ENCODE measurements at regions not wholly inside any gene's neighbourhood (a gene's known extent, or its start where the extent isn't known, plus 50 kb on each side); places are given as distances from the start of the nearest gene placed in this dataset.
"Not testable (repeated sequence)": the region's sequence is repeated elsewhere in the genome, so short reads cannot be mapped to it uniquely, and the experiment has no call there.

GRCh38 chrY:8151561-8151960, 1185.7 kb upstream of the TSPY4 start:
- peak; percentile 79 for DNase-seq (ENCODE audit: low spot score)

DNA sequence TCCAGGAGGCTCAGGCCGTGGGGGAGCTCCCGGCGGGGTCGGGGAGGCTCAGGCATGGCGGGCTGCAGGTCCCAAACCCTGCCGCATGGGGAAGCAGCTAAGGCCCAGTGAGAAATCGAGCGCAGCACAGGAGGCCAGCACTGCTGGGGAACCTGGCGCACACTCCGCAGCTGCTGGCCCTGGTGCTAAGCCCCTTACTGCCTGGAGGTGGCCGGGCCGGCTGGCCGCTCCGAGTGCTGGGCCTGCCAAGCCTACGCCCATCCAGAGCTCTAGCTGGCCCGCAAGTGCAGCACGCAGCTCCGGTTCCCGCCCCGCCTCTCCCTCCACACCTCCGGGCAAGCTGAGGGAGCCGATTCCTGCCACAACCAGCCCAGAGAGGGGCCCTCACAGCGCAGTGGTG, 1208.7 kb upstream of the TSPY4 start:
- no peak for DNase-seq (ENCODE audit: low spot score)

DNA sequence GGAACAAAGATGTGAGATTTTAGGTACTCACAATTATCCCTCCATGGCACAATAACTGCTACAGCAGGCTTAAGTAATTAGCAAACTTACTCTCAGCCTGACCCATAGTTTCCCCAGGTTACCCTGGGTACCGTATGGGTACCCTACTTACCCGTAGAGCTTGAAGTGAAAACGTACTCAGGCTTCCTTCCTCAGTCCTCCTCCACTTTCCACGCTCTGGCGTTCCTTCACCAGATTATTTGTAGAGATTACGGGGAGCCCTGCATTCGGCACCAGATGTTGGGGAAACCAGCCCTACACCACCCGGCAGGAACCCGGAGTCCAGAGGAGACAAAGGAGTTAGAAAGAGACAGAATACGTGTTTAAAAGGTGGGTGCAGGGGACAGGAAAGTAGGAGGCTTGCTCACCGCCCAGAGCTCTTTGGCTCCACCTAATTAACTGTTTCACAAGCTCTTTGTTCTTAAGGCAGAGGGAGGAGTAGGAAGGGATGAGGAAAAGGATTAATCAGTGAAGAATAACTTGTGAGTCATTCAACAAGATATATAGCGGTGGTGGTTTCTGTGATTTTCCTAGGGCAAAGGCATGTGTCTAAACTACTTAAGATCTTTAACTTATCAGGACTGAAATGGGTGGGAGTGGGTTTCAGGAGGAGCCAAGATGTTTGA, 1211.2 kb upstream of the TSPY4 start:
- no peak for DNase-seq (ENCODE audit: low spot score)

DNA sequence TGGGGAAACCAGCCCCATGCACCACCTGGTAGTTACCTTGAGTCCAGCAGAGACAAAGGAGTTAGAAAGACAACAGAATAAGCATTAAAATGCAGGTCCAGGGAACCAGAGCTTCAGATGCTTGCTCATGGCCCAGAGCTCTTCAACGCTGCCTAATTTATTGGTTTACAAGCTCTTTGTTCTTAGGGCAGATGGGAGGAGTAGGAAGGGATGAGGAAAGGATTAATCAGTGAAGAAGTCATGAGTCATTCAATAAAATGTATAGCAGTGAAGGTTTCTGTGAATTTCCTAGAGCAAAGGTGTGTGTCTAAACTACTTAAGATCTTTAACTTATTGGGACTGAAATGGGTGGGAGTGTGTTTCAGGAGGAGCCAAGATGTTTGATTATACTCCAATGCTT, 1210.3 kb upstream of the AMELY start:
- DNase-seq (ENCODE audit: low spot score), result no peak

GRCh38 chrY:8094429-8094828, 1182.9 kb upstream of the AMELY start:
- DNase-seq (ENCODE audit: low spot score), result no peak

- DNase-seq (ENCODE audit: low spot score), result no peak
These were observed 1181.4 kb upstream of the AMELY start for GRCh38 chrY:8092926-8093325.

- no peak for DNase-seq (ENCODE audit: low spot score)
These were observed 1174.4 kb upstream of the AMELY start for GRCh38 chrY:8085925-8086324.

DNA sequence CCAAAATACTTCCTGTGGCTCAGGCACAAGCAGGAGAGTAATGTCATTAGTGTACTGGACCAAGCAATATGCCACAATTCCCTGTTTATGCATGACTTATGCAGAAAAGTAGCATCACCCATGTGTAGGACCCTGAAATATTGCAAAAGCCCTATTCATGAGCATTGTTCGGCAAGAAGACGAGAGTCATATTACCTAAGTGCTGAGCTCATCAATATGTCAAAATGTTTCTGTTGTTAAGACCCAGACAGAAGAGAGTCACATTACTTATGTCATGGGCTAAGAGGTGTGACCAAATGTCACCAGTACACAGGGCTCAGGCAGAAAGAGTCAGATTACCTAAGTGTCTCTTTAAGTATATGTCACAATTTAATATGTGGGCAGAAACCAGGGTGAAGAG, 1172.6 kb upstream of the AMELY start:
- DNase-seq (ENCODE audit: low spot score), result no peak

DNA sequence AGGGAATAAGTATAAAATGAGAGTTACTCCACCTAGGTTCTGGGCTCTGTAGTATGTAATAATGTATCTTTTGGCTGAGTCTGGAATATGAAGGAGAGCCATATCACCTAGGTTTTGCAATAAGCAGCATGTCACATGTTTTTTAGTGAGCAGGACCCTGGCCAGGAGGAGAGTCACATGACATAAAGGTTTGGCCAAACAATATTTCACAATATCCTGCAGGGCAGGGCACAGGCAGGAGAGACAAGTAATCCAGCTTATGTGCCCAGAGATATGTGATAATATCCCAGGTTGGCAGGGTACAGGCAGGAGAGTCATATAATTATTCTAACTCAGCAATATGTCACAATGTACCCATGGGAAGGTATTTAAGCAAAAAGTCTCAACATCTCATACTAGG, 1169.6 kb upstream of the AMELY start:
- DNase-seq (ENCODE audit: low spot score), result no peak

- DNase-seq (ENCODE audit: low spot score), result no peak
These were observed 1153.7 kb upstream of the AMELY start for GRCh38 chrY:8065220-8065619.

- DNase-seq (ENCODE audit: low spot score), result no peak
These were observed 1152.9 kb upstream of the AMELY start for GRCh38 chrY:8064500-8064899.

- no peak for DNase-seq (ENCODE audit: low spot score)
These were observed 1152.4 kb upstream of the AMELY start for GRCh38 chrY:8063973-8064372.

DNA sequence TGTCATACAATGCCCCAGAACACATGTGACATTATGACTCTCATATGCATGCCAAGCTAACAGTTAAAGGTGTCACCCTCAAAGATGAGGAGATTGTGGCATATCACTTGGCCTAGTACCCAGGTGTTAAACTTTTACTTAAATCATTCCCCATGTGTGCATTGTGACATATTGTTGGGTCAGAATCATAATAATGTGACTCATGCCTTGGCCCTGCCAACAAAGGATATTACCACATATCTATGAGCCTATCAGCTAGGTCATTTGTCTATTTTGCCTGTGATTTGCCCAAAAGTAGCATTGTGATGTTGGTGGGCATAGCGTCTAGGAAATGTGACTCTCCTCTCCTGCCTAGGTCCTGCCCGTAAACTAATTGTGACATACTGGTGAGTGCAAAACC, 1147.1 kb upstream of the AMELY start:
- DNase-seq (ENCODE audit: low spot score), result no peak

DNA sequence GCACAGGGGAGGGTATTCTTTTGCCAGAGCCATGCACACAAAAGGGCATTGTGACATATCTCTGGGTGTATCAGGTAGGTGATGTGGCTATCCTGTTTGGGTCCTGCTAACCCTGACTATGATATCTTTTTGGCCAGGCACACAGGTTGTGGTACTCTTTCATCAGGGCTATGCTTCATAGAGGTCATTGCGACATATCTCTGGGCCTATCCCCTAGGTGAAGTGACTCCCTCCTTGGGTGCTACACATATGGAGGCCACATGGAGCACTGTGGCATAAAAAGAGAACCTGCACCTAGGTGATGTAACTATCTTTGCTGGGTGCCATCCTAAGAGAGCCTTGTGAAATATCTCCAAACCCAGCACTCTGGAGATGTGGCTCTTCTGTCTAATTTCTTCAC, 1139.8 kb upstream of the AMELY start:
- DNase-seq (ENCODE audit: low spot score), result no peak

DNA sequence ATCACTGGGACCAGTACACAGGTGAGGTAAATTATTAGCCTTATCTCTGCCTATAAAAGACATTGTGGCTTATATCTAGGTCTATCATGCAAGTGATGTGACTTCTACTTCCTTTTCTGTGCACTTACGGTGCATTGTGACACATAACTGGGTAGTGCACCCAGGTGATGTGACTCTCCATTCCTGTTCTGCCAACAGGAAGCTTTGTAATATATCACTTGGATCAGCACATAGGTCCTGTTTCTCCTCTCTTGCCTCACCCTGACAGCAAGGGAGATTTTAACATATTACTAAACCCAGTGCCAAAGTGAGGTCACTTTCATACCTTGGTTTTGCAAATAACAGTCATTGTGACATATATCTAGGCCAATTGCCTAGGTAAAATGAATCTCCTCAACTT, 1129.7 kb upstream of the AMELY start:
- DNase-seq (ENCODE audit: low spot score), result no peak

DNA sequence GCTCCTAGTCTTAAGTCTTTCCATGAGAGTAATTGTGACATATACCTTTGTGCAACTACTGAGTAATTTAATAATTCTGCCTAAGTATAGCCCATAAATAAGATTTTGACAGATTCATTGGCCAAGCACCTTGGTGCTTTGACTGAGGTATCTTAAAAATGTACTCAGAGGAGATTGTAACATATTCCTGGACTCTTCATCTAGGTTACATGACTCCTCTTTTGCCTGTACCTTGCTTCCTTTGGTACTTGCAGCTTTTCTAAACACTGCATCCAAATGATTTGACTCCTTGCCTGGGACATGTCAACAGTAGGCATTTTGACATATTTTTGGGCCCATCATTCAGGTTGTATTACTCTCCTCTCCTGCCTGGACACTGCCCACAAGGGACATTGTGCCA, 1125.0 kb upstream of the AMELY start:
- no peak for DNase-seq (ENCODE audit: low spot score)

DNA sequence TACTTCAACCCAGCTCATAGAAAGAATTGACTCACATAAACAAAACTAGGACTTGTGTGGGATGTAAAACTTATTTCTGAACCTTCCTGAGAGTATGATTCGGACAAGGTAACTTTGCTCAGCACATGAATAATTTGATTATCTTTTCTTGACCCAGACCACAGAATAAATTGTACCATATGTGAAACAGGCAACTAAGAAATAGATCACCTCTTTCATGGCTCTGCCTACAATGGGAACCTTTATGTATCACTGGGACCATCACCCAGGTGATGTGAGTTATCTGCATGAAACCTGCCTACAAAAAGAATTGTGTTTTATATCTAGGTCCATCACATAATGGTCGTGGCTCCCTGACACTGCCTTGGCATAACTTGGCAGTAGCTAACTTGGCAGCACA, 1124.1 kb upstream of the AMELY start:
- DNase-seq (ENCODE audit: low spot score), result peak; percentile 0

DNA sequence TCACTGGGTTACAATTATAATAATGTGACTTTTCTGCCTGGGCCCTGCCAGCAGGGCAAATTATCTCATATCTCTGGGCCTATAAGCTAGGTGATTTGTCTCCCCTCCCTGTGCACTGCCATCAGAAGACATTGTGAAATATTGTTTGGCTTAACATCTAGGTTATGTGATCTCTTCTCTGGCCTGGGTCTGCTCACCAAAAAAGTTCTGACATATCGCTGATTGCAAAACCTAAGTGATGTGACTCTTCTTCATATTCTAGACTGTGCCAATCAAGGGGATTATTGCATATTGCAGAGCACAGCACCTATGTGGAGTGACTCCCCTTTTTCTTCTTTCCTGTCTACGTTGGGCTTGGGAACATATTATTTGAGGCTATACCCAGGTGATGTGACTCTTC, 1123.1 kb upstream of the AMELY start:
- no peak for DNase-seq (ENCODE audit: low spot score)

DNA sequence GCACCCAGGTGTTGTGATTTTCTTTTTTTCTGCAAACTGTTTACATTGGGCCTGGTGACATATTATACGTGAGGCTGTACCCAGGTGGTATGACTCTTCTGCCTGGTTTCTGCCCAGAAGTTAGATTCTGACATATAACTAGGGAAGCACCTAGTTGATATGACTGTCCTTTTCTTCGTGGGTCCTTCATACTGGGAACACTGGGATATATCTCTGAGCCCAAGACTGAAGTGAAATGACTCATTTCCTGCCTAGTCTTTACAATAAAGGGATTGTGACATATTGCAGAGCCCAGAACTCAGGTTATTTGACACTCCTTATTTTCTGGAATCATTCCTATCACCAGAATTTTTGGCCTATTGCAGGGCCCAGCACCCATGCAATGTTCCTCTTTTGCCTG, 1121.6 kb upstream of the AMELY start:
- no peak for DNase-seq (ENCODE audit: low spot score)

- DNase-seq (ENCODE audit: low spot score), result no peak
These were observed 1109.0 kb upstream of the AMELY start for GRCh38 chrY:8020540-8020939.

DNA sequence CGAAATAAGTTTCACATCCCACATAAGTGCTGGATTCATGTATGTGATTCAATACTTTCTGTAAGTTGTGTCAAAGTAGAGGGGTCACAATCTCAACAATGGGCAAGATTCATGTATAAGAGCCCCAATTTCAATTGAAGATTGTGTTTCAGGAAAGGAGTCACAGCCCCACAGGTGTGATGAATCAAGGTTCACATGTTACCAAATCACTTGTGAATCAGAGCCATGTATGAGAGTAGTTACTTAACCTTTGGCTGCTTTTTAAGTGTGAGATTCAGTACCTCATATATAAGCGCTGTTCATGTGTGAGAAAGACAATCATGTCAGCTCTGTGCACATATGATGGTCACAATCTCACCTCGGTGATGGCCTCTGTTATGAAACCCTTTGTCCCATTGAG, 1100.0 kb upstream of the AMELY start:
- DNase-seq (ENCODE audit: low spot score), result no peak

- no peak for DNase-seq (ENCODE audit: low spot score)
These were observed 1092.6 kb upstream of the AMELY start for GRCh38 chrY:8004196-8004595.

GRCh38 chrY:7996726-7997125, 1085.2 kb upstream of the AMELY start:
- no peak for DNase-seq (ENCODE audit: low spot score)

DNA sequence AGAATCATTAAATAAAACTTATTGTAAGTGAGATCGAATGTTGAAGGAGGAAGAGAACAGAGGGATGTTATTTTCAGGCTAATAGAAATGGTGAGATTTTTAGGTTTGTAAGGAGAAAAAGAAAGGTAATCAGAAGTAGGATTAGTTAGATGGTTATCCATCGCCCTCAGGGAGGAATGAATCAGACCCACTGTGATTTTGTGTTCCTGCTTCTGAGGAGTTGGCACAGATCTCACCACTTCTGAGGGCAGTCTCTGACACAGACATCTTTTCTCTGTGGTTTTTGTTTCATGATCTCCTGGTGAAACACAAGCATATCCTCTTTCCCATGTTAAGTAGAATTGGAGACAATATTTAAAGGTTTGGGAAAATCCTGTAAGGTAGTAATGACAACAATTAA, 1083.2 kb upstream of the AMELY start:
- not testable (repeated sequence) for DNase-seq (ENCODE audit: low spot score)

- DNase-seq (ENCODE audit: low spot score), result no peak
These were observed 1068.2 kb upstream of the AMELY start for GRCh38 chrY:7979770-7980169.
